NCI-H146 treated with DMSO at 0.1 percent for 48 hours (cell line): ENCODE measurements at regions not wholly inside any gene's neighbourhood (a gene's known extent, or its start where the extent isn't known, plus 50 kb on each side); places are given as distances from the start of the nearest gene placed in this dataset.

Experiments
- DNase-seq: peaks from one replicate; lab custom pipeline; 2025; ENCODE audit not compliant: unreplicated experiment; lab: John Stamatoyannopoulos, UW

- DNase-seq, result no peak
Observed at GRCh38 chr17:63369233-63369632, 76.9 kb downstream of the CYB561 start.

- no peak for DNase-seq
Observed at GRCh38 chr17:63370696-63371095, 75.4 kb downstream of the CYB561 start.

GRCh38 chr17:63376949-63377348 lies 69.2 kb downstream of the CYB561 start:
- no peak for DNase-seq

- no peak for DNase-seq
Observed at GRCh38 chr17:63378411-63379375, 67.4 kb downstream of the CYB561 start.

GRCh38 chr17:63379636-63380035 lies 66.5 kb downstream of the CYB561 start:
- DNase-seq, result no peak

GRCh38 chr17:63381101-63381729 lies 64.9 kb downstream of the CYB561 start:
- DNase-seq, result no peak

- DNase-seq, result no peak
Observed at GRCh38 chr17:63382136-63382535, 64.0 kb downstream of the CYB561 start.
